Hematopoietic multipotent progenitor cell treated with erythropoietin and hydrocortisone succinate and interleukin-3 and kit ligand, for 6 days (in vitro differentiated cells): ENCODE measurements at regions not wholly inside any gene's neighbourhood (a gene's known extent, or its start where the extent isn't known, plus 50 kb on each side); places are given as distances from the start of the nearest gene placed in this dataset.
"Not testable (repeated sequence)": the region's sequence is repeated elsewhere in the genome, so short reads cannot be mapped to it uniquely, and the experiment has no call there.

Experiments used
- DNase-seq: peaks from one replicate; pipeline ENCODE4 v3.0.0-alpha.2; 2015

DNA sequence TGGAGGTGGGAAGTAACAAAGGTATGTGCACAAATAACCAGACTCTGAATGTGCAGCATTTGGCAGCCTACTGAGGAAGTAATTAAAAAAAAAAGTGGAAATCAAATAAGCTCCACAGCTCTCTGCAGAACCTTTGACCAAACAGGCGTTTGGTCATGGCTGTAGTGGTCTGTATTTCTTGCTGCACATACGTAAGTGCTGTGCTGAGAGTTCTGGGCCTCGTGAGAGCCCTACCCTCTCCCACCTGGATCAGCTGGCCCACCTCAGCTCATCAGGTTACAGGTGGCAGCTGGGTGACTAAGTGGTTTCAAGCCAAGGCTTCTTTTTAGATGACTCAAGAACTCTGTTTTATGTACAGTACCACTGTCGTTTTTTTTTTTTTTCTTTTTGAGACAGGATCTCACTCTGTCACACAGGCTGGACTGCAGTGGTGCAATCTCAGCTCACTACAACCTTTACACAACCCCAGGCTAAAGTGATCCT, 178.2 kb upstream of the KLF6 start:
- no peak for DNase-seq

DNA sequence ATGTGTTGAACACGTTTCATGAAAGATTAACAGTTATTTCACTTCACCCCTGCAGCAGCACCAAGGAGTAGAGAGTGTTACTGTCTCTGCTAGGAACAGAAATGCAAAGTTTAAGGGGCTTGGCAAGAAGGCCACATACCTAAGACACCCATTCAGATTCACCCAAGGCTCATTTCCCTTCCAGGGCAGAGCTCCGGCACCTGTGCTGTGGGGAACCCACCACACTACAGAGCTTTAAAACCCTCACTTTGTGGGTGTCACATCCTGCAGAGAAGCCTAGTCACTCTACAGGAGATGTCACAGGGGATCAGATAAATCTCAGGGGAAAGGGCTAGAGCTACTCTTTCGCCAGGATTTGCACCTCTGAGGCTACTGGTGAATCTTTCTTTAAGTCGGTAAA, 176.1 kb upstream of the KLF6 start:
- DNase-seq = no peak

DNA sequence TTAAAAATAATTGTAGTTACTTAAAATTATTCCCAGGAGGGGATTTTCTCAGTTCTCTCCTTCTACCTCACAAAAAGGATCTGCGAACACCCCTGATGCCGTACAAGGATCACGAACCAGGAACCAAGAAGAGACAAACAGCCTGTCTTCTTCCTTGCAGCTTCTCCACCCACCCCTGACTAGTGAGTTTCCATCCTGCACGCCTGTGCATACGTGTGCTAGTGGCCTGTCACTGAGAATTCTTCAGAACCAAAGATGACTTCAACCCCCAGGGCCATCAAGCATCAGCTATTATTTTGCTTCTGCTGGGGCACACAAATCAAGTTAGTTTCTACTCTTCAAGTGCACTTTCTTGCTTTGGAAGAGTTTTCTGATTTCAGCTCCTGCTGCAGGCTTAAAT, 175.5 kb upstream of the KLF6 start:
- DNase-seq = no peak

DNA sequence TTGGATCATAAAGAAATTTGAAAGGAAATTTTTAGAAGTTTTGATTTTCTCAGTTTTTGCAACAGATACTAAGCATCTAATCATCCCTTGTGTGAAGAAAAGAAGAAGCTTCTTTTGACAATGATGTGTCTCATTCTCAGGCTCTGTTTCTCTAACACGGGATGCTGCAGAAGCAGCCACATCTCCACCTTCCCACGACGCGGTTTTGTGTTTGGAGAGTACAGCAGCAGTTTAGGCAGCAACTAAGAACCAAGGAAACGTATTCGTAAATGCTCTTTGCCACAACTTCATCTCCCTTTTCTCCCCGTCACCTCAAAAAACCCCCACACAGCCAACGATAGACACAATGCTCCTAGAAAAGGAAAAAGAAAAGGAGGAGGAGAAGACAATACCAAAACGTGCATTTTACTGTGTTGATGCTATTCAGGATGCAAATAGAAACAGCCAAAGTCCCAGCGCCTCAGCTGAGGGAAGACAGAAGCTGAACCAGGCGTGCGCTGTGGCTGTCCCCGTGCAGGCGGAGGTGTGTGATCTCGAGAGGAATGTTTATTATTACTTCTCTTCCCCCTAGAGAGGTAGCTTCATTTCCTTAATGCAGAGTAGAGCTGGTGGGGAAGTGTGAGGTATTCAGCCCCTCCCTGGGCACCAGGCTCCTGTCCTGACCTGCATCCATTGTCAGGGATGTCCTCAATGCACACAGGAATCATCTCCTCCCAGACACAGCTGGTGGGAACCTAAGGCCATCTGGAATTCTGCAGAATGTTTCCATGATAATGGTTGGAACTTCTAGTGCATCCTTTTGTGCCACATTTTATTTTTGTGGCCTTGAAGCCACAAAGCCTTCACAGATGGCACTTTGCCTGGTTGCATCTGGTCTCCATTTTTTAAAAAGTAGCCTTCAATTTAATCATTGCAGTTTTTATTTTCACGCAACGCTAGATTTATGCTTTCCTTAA, 174.6 kb upstream of the KLF6 start:
- DNase-seq = no peak

DNA sequence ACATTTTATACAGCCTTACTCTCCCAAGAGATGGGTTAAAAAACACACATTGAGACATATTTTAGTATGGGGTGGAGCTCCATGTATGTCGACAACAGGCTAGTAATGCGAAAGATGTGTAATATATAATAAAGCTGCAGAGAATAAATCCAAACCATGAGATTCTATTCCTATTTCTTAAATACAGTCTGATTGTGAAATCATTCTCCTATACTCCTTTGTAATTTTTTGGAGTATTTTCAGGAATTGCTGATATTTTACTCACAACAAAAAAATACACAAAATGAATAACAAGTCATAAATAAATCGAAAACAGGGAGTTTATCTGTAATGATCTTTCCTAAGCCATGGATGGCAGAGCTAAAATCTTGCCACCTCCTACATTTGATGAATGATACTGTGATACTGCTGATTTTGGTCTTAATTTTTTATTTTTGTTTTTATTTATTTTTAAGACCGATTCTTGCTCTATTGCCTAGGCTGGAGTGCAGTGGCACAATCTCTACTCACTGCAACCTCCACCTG, 173.5 kb upstream of the KLF6 start:
- DNase-seq = no peak

DNA sequence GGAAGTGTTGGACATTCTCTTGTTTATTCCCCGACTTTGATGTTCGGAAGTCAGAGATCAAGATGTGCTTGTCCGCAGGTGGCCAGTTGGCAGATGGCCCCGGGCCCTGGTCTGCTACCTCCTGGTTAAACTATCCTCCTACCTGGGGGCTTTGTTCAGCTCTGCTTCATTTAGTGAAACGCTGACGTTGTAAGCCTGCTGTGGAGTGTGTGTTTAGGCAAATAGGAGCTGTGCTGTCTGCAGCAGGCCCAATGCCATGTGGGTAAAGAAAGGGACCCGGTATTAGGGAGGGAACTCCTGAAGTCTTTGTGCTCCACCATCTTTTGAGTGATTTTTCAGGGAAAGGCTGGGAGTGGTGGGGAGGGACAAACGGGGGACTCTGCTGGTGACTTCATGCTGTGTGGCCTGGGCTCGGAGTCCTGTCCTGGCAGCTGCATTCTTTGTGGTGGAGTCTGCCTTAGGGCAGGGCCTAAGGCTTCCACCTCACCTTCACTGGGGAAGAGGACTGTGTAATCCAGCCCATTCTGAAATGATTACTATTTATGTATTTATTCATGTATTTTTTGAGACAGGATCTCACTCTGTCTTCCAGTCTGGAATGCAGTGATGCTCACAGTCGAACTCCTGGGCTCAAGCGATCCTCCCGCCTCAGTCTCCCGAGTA, 171.1 kb upstream of the KLF6 start:
- DNase-seq = no peak

DNA sequence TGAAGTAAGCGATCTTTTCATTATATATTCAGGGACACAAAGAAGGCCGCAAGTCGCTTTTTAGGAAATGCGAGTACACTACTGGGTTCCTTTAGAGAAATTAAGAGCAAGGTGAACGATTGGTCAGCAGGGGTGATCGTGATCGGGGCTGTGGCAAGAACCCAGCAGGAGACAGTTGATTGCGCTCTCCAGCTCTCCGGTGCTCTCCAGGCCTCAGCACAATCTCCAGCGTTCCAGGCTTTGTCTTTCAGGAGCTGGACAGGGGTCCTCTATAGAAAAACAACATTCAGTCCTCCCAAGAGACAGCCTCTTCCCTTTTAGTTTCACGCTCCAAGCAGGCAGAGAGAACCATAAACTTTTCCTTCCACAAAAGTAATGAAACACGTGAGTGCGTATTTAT, 170.5 kb upstream of the KLF6 start:
- no peak for DNase-seq

DNA sequence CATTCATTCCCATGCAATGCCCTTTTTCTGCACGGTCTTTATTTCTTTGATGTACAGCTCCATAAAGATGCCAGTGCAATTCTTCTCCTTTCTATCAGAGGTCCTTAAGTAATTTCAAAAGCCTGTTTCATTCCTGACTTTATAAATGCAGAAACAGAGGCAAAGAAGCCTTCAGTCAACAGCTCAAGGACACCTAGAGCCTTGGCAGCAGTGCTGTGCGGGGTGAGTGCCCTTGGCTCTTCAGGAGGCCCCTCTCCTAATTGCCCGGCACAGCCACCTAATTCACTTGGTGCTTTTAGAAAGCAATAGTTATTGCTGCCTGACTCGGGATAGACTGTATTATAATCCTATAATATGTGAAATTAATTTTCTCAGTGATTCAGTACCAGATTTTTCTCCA, 169.6 kb upstream of the KLF6 start:
- no peak for DNase-seq

DNA sequence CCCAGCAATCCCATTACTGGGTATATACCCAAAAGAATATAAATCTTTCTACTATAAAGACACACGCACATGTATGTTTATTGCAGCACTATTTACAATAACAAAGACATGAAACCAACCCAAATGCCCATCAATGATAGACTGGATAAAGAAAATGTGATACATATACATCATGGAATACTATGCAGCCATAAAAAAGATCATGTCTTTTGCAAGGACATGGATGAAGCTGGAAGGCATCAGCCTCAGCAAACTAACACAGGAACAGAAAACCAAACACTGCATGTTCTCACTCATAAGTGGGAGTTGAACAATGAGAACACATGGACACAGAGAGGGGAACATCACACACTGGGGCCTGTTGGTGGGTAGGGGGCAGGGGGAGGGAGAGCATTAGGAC, 169.0 kb upstream of the KLF6 start:
- DNase-seq = not testable (repeated sequence)

DNA sequence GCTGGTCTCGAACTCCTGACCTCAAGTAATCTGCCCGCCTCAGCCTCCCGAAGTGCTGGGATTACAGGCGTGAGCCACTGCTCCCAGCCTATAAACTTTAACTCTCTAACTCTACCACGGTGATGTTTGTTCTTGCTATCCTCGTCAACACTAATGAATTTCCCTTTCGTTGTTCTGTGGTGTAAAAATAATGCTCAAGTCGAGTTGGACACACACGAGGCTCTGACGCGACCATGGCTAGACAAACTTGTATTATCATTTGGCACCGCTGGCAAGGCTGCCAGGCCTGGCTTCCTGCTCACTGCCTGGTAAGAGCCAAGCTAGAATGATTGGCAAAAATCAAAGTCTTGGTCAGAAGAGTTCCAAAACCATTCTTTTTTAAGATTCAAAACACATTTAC, 167.0 kb upstream of the KLF6 start:
- no peak for DNase-seq

DNA sequence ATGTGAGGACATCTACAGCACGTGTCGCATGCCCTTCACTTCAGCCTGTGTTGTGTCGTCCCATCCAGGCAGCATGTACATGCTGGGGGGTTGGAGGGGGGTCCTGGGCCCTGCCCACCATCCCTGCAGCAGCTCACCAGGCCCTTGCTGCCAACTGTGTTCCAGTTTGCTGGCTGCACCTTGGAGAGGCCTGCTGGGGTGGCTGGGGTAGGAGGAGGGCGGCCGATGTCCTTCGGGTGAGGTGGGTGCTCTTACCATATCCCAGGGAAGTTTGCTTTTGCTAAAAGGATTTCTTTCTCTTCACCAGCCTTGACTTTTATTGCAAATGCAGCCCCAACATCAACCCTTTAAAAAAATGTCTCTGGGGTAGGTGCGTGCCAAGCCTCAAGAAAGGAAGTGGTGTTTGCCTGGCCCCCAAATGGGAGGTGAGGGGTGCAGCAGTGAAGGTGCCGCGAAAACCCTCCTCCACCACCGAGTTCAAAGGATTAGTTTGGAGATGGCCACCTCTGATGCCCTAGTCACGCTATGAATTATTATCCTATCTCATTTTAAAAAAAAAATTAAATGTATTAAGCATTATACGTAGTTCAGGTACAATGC, 165.8 kb upstream of the KLF6 start:
- no peak for DNase-seq

DNA sequence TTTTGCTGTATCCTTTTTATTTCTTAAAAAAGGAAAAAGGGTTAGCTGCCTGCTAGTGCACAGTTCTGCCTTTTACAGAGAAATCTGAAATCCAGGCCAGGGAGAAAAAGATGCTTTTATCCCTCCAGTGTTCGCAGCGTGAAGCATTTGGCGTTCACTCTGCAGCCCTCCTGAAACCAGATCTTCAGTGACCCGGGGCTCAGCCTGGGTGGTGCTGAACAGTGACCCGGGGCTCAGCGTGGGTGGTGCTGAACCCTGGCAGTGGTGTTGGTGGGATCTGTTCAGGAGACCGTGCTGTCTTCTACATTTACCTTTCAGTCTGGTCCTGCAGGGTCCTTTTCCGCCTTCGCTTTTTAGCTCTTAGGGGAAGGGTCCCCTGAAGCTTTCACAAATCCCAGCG, 164.7 kb upstream of the KLF6 start:
- DNase-seq = no peak

DNA sequence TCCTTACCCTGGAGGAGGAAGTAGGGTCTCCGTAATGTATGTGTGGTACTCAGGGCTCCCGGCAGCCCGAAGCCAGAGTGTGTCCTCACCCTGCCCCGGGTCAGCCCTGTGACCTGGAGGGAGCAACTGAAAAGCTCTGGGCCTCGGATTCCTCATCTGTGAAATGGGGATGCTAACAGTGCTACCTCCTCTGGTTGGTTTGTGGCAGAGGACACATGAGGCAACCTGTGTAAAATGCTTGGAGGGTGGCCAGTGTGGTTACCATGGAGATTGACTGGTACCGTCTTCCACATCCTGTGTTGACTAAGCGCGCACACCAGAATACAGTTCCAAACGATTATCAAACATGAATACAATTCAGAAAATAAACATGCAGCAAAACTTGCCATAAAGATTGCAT, 163.8 kb upstream of the KLF6 start:
- DNase-seq = peak; percentile 59

DNA sequence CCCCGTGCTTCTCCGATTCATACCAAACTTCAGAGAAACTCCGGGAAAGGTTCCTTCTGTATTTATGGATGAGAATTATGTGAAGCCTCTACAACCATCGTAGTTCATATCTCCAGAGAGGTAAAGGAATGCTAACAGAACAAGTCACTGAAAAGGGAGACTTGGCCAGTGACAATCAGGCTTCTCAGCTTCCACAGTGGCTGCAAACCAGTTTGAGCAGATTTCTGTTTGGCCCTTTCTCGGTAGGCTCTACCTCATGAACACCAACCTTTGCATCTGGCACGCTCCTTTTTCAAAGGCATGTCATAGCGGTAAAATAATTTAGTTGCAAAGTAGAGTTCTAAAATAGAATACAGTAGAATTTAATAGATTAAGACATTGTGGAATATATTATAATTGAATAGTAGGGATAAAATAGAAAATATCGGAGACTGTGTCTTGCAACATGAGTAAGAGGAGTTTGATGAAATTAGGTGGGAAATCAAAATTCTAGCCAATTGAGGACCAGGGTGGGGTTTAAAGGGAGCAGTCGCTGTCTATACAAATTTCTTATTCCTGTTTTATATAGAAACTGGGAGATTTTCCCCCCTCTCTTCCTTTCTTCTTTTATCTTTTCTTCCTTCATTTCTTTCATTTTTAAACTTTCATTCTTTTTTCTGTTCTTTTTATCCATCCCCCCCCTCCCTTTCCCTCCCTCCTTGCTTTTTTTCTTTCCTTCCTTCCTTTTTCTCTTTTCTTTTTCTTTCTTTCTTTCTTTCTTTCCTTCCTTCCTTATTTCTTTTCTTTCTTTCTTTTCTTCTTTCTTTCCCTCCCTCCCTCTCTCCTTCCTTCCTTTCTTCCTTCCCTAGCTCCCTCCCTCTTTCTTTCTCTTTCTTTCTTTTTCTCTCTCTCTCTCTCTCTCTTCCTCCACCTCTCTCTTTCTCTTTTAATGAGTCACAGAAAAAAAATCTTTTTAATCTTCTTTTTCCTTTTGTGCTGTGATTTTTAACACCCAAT, 161.5 kb upstream of the KLF6 start:
- no peak for DNase-seq

DNA sequence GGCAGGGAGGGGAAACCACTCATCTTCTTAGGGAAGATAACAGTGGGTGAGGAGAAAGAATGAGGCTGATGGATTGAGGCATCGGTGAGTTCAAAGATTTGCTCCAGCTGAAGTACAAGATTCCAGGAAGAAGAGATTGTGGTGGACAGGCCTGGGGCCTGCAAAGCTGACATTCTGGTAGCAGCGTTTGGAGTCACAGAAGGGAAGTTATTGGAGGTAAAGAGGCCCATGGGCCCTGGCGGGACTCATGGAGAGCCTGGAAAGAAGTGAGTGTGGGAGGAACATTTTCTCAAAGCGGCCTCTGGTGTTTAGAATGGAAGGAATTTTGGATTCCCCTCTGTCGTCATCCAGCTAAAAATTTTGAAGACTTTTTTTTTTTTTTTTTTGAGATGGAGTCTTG, 160.0 kb upstream of the KLF6 start:
- no peak for DNase-seq

DNA sequence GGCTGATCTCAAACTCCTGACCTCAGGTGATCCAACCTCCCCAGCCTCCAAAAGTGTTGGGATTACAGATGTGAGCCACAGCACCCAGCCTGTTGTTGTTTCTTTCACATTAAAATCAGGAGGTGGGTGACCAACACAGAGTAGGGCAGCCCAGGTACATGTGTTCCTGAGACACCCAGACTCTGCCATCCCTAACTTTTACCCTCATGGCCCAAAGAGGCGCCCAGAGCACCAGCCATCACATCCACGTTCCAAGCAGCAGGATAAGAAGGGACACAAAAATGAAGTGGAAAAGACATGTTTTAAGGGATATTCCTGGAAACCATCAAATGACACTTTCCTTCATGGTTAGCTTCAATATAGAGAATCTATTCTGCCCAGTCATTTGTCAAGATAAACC, 159.6 kb upstream of the KLF6 start:
- DNase-seq = no peak

DNA sequence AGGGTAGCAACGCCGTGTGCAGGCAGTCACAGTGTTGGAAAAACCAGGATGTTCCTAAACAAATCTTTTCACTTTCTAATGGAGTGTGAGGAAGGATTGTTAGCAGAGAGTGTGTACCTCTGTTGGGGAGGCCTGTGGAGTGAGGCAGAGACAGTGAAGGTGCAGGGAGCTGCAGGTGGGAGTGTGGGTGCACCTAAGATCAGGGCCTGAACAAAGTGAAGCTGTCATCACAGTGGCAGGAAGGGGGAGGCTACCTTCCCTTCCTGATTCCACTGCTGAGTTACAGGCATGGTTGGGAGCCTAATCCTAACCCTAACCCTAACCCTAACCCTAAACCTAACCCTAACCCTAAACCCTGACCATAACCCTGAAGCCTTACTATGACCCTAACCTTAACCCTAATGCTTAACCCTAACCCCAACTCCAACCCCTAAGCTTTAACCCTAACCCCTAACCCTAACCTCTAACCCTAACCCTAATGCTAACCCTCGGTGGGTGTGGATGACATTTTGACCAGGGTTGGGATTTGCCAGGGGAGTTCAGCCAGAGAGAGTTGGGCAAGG, 158.8 kb upstream of the KLF6 start:
- DNase-seq = no peak

DNA sequence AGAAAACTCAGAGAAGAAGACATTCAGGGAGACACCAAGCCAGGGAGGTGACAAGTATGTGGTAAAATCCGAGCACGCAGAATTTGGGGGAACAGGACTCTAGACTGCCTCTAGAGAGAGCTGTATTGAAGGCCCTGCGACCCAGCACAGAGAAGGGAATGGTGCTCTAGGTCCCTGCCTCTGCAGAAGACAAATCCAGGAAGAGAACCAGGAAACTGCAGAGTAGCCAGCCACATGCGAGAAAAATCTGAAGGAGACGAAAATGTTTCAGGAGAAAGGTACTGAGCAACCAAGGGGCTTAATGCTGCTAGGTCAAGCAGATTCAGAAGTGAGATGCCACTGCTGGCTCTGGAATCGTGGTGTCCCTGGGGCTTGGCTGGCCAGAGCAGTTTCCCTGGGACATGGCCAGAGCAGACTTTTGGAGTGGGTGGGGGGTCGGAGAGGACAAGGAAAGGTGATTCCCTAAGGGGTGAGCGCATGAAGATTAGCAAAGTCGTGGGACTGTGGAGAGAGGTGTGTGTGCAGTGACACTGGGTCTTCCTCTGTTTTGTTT, 158.0 kb upstream of the KLF6 start:
- DNase-seq = no peak

DNA sequence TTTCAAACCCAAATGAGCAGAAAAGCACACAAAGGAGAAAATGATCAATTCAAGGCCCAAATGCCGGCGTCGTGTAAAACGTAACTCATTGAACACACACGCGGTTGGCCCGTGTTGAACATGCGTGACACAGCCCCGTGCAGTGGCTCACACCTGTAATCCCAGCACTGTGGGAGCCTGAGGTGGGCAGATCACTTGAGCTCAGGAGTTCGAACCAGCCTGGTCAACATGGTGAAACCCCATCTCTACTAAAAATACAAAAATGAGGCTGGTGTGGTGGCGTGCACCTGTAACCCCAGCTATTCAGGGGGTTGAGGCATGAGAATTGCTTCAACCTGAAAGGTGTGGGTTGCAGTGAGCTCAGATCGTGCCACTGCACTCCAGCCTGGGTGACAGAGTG, 156.7 kb upstream of the KLF6 start:
- no peak for DNase-seq

DNA sequence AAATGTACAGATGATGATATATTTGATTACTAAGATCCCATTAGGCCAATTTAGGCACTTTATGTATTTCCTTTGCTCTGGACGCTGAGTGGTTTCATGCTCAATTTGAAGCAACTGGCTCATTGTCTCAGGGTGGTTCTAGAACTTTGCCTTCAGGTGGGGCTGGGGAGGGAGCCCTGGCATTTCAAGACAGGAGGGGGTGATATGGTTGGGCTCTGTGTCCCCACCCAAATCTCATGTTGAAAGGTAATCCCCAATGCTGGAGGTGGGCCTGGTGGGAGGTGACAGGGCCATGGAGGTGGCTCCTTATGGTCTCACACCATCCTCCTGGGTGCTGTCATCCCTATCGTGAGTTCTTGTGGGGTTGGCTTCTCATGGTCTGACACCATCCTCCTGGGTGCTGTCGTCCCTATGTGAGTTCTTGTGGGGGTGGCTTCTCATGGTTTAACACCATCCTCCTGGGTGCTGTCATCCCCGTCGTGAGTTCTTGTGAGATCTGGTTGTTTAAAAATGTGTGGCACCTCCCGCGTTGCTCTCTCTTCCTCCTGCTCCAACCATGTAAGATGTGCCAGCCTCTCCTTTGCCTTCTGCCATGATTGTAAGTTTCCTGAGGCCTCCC, 151.5 kb upstream of the KLF6 start:
- no peak for DNase-seq

DNA sequence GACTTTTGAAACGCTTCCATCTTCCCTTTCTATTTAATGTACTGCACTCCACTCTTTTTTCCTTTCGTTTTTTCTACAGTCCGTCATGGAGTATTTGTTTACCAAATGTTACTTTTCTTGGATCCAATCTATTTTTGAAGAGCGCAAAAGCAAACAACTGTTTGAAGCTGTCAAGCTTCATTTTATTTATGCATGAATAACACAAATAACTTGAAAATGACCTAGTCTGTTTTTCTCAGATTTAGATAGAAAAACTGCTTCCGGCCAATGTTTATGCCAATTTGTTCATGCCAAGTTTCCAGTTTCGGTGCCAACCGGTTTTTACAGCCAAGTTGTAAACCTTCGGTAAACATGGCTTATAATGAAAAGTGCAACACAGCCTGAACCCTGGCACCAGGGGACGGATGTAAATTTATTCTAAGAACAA, 150.9 kb upstream of the KLF6 start:
- DNase-seq = no peak
